ENCODE measurements at regions not wholly inside any gene's neighbourhood (a gene's known extent, or its start where the extent isn't known, plus 50 kb on each side); places are given as distances from the start of the nearest gene placed in this dataset.

DNA sequence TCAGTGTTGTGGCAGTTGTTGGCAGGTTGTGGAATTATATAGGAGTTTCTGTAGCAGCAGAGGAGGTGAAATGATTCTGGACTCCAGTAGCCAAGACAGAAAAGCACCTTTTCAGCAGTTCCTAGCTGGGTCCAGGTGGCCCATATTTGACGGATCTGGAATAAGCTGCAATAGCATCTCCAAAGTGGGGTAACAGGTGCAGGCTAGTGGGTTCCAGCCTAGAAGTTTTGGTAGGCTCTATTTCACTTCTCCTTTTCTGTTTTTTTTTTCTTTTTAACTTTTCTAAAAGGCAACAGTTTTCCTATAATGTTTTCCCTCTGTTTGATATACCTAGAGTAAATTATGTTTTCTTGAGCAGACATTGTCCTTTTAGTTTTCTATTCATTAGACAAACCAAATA lies 392.5 kb downstream of the C4orf33 start:
- TF ChIP-seq, protein P1, sequence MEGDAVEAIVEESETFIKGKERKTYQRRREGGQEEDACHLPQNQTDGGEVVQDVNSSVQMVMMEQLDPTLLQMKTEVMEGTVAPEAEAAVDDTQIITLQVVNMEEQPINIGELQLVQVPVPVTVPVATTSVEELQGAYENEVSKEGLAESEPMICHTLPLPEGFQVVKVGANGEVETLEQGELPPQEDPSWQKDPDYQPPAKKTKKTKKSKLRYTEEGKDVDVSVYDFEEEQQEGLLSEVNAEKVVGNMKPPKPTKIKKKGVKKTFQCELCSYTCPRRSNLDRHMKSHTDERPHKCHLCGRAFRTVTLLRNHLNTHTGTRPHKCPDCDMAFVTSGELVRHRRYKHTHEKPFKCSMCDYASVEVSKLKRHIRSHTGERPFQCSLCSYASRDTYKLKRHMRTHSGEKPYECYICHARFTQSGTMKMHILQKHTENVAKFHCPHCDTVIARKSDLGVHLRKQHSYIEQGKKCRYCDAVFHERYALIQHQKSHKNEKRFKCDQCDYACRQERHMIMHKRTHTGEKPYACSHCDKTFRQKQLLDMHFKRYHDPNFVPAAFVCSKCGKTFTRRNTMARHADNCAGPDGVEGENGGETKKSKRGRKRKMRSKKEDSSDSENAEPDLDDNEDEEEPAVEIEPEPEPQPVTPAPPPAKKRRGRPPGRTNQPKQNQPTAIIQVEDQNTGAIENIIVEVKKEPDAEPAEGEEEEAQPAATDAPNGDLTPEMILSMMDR (IDR thresholded peaks at IDR 0.05), result no peak
- no peaks in the 10 kb centered on the region for H3K27me3 Mint-ChIP-seq (ENCODE audit: low read depth in 3 of 3)

DNA sequence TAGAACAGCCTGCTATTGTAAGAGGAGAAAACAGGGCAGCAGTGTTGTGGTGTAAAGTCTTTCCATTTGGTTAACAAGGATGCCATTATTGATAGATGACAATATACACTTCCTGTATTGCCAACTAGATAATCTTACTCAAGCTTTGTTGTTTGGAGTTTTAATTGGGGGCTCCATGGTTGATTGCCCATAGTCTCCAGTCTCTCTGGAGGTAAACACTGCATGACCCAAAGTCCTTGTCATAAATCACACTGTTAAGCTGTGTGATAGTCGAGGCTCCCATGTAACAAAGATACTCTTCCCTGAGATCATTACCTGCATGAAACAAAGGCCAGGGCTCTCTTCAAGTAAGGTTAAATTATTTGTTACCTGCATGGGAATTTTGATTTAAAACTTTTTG lies 394.6 kb downstream of the C4orf33 start:
- WGBS (ENCODE audit: insufficient coverage), result no CpG with 5 or more reads among the region's 1 CpG
- no peak overlapping the region for H3K4me3 Mint-ChIP-seq
- peaks cover 0 to 3% of the 10 kb centered on the region in 2 donors for H3K9me3 ChIP-seq (replicated peaks in 1 of 2; ENCODE audit: control insufficient read depth in 1 of 2, insufficient read depth in 1 of 2, low read length in 2 of 2)
- H3K27ac ChIP-seq (ENCODE audit: low read depth in 1 of 2, low read length in 2 of 2), result no peak overlapping the region
- no peaks in the 10 kb centered on the region for H3K36me3 Mint-ChIP-seq
- DNase-seq, result no peak
- H3K36me3 ChIP-seq (replicated peaks in 1 of 2; ENCODE audit: control insufficient read depth in 1 of 2, insufficient read depth in 2 of 2, low read length in 2 of 2), result no peaks in the 10 kb centered on the region
- H3K27ac Mint-ChIP-seq, result no peak overlapping the region
- H2AFZ ChIP-seq (ENCODE audit: insufficient read depth, low read depth, low read length, poor library complexity, severe bottlenecking), result no peak overlapping the region
- TF ChIP-seq, protein P1 (IDR thresholded peaks at IDR 0.05), result no peak
- H3K4me3 ChIP-seq (replicated peaks in 1 of 3; ENCODE audit: low read depth in 2 of 3, low read length in 3 of 3), result no peak overlapping the region
- peaks cover 0 to 3% (median 0%) of the 10 kb centered on the region in 7 donors for H3K9me3 Mint-ChIP-seq
- no peak overlapping the region for H3K9ac ChIP-seq (ENCODE audit: insufficient read depth, low read length, poor library complexity, severe bottlenecking)
- no peak overlapping the region for H3K4me2 ChIP-seq (replicated peaks; ENCODE audit: extremely low read depth, low read length, poor library complexity, severe bottlenecking)
- H3K4me1 Mint-ChIP-seq, result no peaks in the 10 kb centered on the region
- no peaks in the 10 kb centered on the region for H3K27me3 Mint-ChIP-seq (ENCODE audit: low read depth in 3 of 3)
- H3K4me1 ChIP-seq (ENCODE audit: control insufficient read depth in 1 of 2, insufficient read depth in 2 of 2, low read length in 2 of 2), result no peaks in the 10 kb centered on the region
- intact Hi-C loops (cut with micrococcal nuclease), result no loop called here
- H3K79me2 ChIP-seq (ENCODE audit: insufficient read depth, low read length), result no peaks in the 10 kb centered on the region
- no peaks in the 10 kb centered on the region for H4K20me1 ChIP-seq (ENCODE audit: insufficient read depth, low read length)
- no peaks in the 10 kb centered on the region for H3K27me3 ChIP-seq (ENCODE audit: control insufficient read depth in 2 of 2, insufficient read depth in 2 of 2, low read length in 2 of 2)

More for the DNA sequence above, 392.5 kb downstream of the C4orf33 start:
- Mint-ChIP-seq H3K4me1 (no peaks in the 10 kb centered on the region), H3K36me3 (no peaks in the 10 kb centered on the region), H3K9me3 (no peaks in the 10 kb centered on the region), H3K4me3 (no peak overlapping the region), H3K27ac (no peak overlapping the region)
- Histone ChIP-seq H3K27me3 (ENCODE audit: control insufficient read depth in 2 of 2, insufficient read depth in 2 of 2, low read length in 2 of 2) (no peaks in the 10 kb centered on the region), H3K79me2 (ENCODE audit: insufficient read depth, low read length) (no peaks in the 10 kb centered on the region), H3K27ac (ENCODE audit: low read depth in 1 of 2, low read length in 2 of 2) (no peak overlapping the region), H2AFZ (ENCODE audit: insufficient read depth, low read depth, low read length, poor library complexity, severe bottlenecking) (no peak overlapping the region), H3K9ac (ENCODE audit: insufficient read depth, low read length, poor library complexity, severe bottlenecking) (no peak overlapping the region), H3K4me3 (replicated peaks in 1 of 3; ENCODE audit: low read depth in 2 of 3, low read length in 3 of 3) (no peak overlapping the region), H3K36me3 (replicated peaks in 1 of 2; ENCODE audit: control insufficient read depth in 1 of 2, insufficient read depth in 2 of 2, low read length in 2 of 2) (no peaks in the 10 kb centered on the region), H3K4me2 (replicated peaks; ENCODE audit: extremely low read depth, low read length, poor library complexity, severe bottlenecking) (no peak overlapping the region), H4K20me1 (ENCODE audit: insufficient read depth, low read length) (no peaks in the 10 kb centered on the region), H3K4me1 (ENCODE audit: control insufficient read depth in 1 of 2, insufficient read depth in 2 of 2, low read length in 2 of 2) (no peaks in the 10 kb centered on the region), H3K9me3 (replicated peaks in 1 of 2; ENCODE audit: control insufficient read depth in 1 of 2, insufficient read depth in 1 of 2, low read length in 2 of 2) (no peaks in the 10 kb centered on the region)
- DNase-seq, result no peak
- 86% methylated on average over 1 of the region's 1 CpG for WGBS (ENCODE audit: insufficient coverage)
- intact Hi-C loops (cut with micrococcal nuclease), result no loop called here
